ENCODE measurements at regions not wholly inside any gene's neighbourhood (a gene's known extent, or its start where the extent isn't known, plus 50 kb on each side); places are given as distances from the start of the nearest gene placed in this dataset.

DNA sequence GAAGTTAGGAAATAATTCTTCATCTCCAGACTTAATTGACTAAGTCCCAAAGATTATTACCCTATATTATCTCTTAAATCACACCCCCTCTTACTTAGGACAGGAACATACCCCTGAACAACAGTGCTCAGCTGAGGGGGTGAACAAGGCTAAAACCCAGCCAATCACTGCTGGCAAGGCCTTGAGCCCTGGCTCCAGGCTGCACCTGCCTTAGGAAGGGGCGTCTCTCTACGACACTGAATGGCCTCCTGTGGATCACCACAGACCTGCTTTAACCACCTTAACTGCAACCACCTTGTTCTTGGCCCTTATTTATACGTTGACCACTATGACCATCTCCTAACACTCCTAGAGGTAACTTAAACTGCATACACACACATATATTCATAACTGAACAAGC, 267.4 kb upstream of the THBS1 start:
- DNase-seq (ENCODE audit: low spot score) (peak; percentile 17), ATAC-seq (peak; percentile 73)
- TF ChIP-seq PRRX2 (CRISPR knock-in tag; IDR thresholded peaks at IDR 0.05): no peak
- Mint-ChIP-seq H3K36me3 (no peaks in the 10 kb centered on the region), H3K9me3 (no peaks in the 10 kb centered on the region; the same call in 1 of the 2 replicates), H3K27me3 (ENCODE audit: low read depth) (no peaks in the 10 kb centered on the region), H3K27ac (no peak overlapping the region), H3K4me1 (peaks cover 7% of the 10 kb centered on the region), H3K4me3 (no peak overlapping the region)
- CTCF ChIA-PET: interaction anchor here (1.0 to 3.6 kb wide), 3 partner anchors 230 to 267 kb away, joined by 3 to 19 read pairs (median 4); partner anchors contain the start of gene THBS1
- POLR2A ChIA-PET: interaction anchor here (1.4 kb wide), 1 partner anchor 268 kb away, joined by 8 read pairs; the partner anchor contains the start of gene THBS1

DNA sequence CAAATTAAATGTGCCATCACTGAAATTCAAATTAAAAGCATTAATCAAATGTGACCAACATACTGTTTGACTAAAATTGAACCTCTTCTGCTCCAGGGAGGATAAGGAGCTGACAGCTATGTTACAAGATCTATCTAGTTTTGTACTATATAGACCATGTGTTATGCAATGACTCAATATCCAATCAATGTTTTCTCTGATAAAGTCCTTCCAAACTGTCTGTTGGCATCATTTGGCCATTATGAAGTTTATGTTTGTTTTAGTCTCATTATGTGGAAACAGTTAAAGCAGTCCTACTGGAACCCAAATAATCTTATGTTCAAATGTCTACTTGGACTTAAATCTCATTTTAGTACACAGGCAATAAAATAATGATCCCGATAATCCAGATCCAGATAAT, 267.0 kb upstream of the THBS1 start:
- TF ChIP-seq, protein P1, sequence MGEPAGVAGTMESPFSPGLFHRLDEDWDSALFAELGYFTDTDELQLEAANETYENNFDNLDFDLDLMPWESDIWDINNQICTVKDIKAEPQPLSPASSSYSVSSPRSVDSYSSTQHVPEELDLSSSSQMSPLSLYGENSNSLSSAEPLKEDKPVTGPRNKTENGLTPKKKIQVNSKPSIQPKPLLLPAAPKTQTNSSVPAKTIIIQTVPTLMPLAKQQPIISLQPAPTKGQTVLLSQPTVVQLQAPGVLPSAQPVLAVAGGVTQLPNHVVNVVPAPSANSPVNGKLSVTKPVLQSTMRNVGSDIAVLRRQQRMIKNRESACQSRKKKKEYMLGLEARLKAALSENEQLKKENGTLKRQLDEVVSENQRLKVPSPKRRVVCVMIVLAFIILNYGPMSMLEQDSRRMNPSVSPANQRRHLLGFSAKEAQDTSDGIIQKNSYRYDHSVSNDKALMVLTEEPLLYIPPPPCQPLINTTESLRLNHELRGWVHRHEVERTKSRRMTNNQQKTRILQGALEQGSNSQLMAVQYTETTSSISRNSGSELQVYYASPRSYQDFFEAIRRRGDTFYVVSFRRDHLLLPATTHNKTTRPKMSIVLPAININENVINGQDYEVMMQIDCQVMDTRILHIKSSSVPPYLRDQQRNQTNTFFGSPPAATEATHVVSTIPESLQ (CRISPR knock-in tag; IDR thresholded peaks at IDR 0.05): no peak
- TF ChIP-seq, protein P2, sequence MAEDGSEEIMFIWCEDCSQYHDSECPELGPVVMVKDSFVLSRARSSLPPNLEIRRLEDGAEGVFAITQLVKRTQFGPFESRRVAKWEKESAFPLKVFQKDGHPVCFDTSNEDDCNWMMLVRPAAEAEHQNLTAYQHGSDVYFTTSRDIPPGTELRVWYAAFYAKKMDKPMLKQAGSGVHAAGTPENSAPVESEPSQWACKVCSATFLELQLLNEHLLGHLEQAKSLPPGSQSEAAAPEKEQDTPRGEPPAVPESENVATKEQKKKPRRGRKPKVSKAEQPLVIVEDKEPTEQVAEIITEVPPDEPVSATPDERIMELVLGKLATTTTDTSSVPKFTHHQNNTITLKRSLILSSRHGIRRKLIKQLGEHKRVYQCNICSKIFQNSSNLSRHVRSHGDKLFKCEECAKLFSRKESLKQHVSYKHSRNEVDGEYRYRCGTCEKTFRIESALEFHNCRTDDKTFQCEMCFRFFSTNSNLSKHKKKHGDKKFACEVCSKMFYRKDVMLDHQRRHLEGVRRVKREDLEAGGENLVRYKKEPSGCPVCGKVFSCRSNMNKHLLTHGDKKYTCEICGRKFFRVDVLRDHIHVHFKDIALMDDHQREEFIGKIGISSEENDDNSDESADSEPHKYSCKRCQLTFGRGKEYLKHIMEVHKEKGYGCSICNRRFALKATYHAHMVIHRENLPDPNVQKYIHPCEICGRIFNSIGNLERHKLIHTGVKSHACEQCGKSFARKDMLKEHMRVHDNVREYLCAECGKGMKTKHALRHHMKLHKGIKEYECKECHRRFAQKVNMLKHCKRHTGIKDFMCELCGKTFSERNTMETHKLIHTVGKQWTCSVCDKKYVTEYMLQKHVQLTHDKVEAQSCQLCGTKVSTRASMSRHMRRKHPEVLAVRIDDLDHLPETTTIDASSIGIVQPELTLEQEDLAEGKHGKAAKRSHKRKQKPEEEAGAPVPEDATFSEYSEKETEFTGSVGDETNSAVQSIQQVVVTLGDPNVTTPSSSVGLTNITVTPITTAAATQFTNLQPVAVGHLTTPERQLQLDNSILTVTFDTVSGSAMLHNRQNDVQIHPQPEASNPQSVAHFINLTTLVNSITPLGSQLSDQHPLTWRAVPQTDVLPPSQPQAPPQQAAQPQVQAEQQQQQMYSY (CRISPR knock-in tag; IDR thresholded peaks at IDR 0.05): no peak
- TF ChIP-seq HMGA2 (CRISPR knock-in tag; IDR thresholded peaks at IDR 0.05) (no peak), KAT7 (CRISPR knock-in tag; IDR thresholded peaks at IDR 0.05; ENCODE audit: borderline replicate concordance) (no peak), PRRX2 (CRISPR knock-in tag; IDR thresholded peaks at IDR 0.05) (no peak)
- TF ChIP-seq, protein P3, sequence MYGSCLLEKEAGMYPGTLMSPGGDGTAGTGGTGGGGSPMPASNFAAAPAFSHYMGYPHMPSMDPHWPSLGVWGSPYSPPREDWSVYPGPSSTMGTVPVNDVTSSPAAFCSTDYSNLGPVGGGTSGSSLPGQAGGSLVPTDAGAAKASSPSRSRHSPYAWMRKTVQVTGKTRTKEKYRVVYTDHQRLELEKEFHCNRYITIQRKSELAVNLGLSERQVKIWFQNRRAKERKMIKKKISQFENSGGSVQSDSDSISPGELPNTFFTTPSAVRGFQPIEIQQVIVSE (CRISPR knock-in tag; IDR thresholded peaks at IDR 0.05; ENCODE audit: borderline replicate concordance): no peak
- H3K36me3 Mint-ChIP-seq: no peaks in the 10 kb centered on the region
- ATAC-seq: no peak
- no peaks in the 10 kb centered on the region for H3K9me3 Mint-ChIP-seq
- CTCF ChIA-PET: interaction anchor here (1.4 to 3.6 kb wide), 2 partner anchors 230 to 267 kb away, joined by 3 to 19 read pairs; partner anchors contain the start of gene THBS1
- H3K27me3 Mint-ChIP-seq (ENCODE audit: low read depth): no peaks in the 10 kb centered on the region
- no peak overlapping the region for H3K27ac Mint-ChIP-seq
- no peak for DNase-seq (ENCODE audit: low spot score)
- POLR2A ChIA-PET: interaction anchor here (1.2 kb wide), 1 partner anchor 267 kb away, joined by 4 read pairs; the partner anchor contains the start of gene THBS1
- peaks cover 7% of the 10 kb centered on the region for H3K4me1 Mint-ChIP-seq
- H3K4me3 Mint-ChIP-seq: no peak overlapping the region

DNA sequence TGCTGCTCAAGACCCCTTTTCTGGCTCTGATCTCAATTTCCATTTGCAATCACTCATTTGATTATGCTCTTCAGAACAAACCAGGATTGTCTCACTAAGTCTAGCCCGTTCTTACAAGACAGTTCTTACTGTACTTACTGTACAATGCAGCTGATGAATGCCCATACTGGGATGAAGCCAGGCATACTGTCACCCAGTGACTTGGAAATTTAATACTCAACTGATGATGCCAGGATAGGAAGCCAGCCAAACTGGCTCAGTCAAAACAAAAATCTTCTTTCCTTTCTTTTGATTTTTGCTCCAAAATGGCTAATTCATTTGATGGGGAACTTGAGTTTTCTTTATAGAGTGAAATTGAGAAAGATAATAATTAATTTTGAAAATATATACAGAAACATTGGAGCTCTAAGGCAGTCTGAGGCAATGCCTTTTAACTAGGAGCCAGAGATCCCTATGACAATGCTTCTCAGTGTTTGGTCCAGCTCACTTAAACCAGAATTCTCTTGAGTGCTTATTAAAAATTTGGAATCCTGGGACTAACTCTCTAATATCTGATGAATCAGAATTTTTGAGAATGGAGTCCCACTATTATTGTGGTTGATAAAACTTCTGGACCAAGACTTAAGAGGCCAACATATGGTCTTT, 265.6 kb upstream of the THBS1 start:
- H3K27me3 Mint-ChIP-seq (ENCODE audit: low read depth): no peaks in the 10 kb centered on the region
- H3K4me1 Mint-ChIP-seq: peaks cover 7% of the 10 kb centered on the region
- POLR2A ChIA-PET: interaction anchor here (1.2 kb wide), 1 partner anchor 266 kb away, joined by 4 read pairs; the partner anchor contains the start of gene THBS1
- DNase-seq (ENCODE audit: low spot score) (no peak), ATAC-seq (no peak)
- CTCF ChIA-PET: interaction anchor here (0.7 to 3.6 kb wide), 2 partner anchors 192 to 265 kb away, joined by 3 to 19 read pairs; partner anchors contain the start of gene THBS1
- H3K27ac Mint-ChIP-seq: no peak overlapping the region
- H3K4me3 Mint-ChIP-seq: no peak overlapping the region
- no peak for TF ChIP-seq ELF4 (CRISPR knock-in tag; IDR thresholded peaks at IDR 0.05; ENCODE audit: low read depth)
- TF ChIP-seq ZNF232 (CRISPR knock-in tag; IDR thresholded peaks at IDR 0.05): no peak
- TF ChIP-seq, protein P4, sequence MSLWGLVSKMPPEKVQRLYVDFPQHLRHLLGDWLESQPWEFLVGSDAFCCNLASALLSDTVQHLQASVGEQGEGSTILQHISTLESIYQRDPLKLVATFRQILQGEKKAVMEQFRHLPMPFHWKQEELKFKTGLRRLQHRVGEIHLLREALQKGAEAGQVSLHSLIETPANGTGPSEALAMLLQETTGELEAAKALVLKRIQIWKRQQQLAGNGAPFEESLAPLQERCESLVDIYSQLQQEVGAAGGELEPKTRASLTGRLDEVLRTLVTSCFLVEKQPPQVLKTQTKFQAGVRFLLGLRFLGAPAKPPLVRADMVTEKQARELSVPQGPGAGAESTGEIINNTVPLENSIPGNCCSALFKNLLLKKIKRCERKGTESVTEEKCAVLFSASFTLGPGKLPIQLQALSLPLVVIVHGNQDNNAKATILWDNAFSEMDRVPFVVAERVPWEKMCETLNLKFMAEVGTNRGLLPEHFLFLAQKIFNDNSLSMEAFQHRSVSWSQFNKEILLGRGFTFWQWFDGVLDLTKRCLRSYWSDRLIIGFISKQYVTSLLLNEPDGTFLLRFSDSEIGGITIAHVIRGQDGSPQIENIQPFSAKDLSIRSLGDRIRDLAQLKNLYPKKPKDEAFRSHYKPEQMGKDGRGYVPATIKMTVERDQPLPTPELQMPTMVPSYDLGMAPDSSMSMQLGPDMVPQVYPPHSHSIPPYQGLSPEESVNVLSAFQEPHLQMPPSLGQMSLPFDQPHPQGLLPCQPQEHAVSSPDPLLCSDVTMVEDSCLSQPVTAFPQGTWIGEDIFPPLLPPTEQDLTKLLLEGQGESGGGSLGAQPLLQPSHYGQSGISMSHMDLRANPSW (CRISPR knock-in tag; conservative IDR thresholded peaks at IDR 0.05; ENCODE audit: low read depth): no peak
- TF ChIP-seq, protein P5, sequence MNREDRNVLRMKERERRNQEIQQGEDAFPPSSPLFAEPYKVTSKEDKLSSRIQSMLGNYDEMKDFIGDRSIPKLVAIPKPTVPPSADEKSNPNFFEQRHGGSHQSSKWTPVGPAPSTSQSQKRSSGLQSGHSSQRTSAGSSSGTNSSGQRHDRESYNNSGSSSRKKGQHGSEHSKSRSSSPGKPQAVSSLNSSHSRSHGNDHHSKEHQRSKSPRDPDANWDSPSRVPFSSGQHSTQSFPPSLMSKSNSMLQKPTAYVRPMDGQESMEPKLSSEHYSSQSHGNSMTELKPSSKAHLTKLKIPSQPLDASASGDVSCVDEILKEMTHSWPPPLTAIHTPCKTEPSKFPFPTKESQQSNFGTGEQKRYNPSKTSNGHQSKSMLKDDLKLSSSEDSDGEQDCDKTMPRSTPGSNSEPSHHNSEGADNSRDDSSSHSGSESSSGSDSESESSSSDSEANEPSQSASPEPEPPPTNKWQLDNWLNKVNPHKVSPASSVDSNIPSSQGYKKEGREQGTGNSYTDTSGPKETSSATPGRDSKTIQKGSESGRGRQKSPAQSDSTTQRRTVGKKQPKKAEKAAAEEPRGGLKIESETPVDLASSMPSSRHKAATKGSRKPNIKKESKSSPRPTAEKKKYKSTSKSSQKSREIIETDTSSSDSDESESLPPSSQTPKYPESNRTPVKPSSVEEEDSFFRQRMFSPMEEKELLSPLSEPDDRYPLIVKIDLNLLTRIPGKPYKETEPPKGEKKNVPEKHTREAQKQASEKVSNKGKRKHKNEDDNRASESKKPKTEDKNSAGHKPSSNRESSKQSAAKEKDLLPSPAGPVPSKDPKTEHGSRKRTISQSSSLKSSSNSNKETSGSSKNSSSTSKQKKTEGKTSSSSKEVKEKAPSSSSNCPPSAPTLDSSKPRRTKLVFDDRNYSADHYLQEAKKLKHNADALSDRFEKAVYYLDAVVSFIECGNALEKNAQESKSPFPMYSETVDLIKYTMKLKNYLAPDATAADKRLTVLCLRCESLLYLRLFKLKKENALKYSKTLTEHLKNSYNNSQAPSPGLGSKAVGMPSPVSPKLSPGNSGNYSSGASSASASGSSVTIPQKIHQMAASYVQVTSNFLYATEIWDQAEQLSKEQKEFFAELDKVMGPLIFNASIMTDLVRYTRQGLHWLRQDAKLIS (CRISPR knock-in tag; IDR thresholded peaks at IDR 0.05; ENCODE audit: borderline replicate concordance): no peak
- no peak for TF ChIP-seq NFYB (CRISPR knock-in tag; conservative IDR thresholded peaks at IDR 0.05; ENCODE audit: low read depth)
- TF ChIP-seq RORB (CRISPR knock-in tag; IDR thresholded peaks at IDR 0.05): no peak
- no peak for TF ChIP-seq FOXP1 (CRISPR knock-in tag; IDR thresholded peaks at IDR 0.05; ENCODE audit: borderline replicate concordance)
- peaks cover 4% of the 10 kb centered on the region for H3K36me3 Mint-ChIP-seq
- peaks cover 5% of the 10 kb centered on the region for H3K9me3 Mint-ChIP-seq
